ENCODE measurements at regions not wholly inside any gene's neighbourhood (a gene's known extent, or its start where the extent isn't known, plus 50 kb on each side); places are given as distances from the start of the nearest gene placed in this dataset.
"Not testable (repeated sequence)": the region's sequence is repeated elsewhere in the genome, so short reads cannot be mapped to it uniquely, and the experiment has no call there.

DNA sequence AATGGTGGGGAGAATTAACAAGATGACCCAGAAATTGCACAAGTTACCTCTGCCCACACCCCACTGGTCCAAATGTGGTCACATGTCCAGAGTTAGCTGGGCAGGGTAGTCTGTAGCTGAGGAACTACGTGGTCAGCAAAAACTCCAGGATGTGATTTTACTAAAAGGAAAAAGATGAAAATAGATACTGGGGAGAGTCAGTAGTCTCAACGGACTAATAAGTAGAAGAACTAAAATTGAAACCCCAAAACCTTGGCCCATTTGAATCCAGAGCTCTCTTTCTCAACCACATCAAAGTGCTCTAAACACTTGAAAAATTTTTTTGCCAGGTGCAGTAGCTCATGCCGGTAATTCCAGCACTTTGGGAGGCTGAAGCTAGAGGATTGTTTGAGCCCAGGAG is 146.3 kb downstream of the SKIDA1 start:
- no peaks in the 10 kb centered on the region for H3K27me3 ChIP-seq (ENCODE audit: control insufficient read depth, insufficient read depth, low read length)
- H3K27ac ChIP-seq (ENCODE audit: low read length), result no peak overlapping the region
- H3K36me3 ChIP-seq (ENCODE audit: control insufficient read depth, low read depth, low read length), result no peaks in the 10 kb centered on the region
- H3K9ac ChIP-seq (ENCODE audit: low read length), result no peak overlapping the region
- no peaks in the 10 kb centered on the region for H3K4me1 ChIP-seq (ENCODE audit: control insufficient read depth, low read depth, low read length)
- no peak overlapping the region for H3K4me3 ChIP-seq (ENCODE audit: low read length)
- H3K9me3 ChIP-seq (ENCODE audit: control insufficient read depth, low read depth, low read length), result no peaks in the 10 kb centered on the region

DNA sequence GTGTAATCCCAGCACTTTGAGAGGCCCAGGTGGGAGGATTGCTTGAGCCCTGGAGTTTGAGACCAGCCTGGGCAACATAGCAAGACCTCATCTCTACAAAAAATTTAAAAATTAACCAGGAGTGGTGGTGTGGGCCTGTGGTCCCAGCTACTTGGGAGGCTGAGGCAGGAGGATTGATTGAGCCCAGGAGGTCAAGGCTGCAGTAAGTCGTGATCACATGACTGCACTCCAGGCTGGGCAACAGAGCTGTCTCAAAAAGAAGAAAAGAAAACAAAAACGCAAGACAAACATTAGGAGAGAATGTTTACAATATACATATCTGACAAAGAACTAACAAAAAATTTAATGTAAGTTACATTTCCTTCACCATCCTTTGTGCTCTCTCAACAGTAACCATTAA is 150.2 kb downstream of the SKIDA1 start:
- not testable (repeated sequence) for H3K9ac ChIP-seq (ENCODE audit: low read length); H3K27me3 ChIP-seq (ENCODE audit: control insufficient read depth, insufficient read depth, low read length); H3K27ac ChIP-seq (ENCODE audit: low read length); H3K9me3 ChIP-seq (ENCODE audit: control insufficient read depth, low read depth, low read length); H3K4me3 ChIP-seq (ENCODE audit: low read length); H3K4me1 ChIP-seq (ENCODE audit: control insufficient read depth, low read depth, low read length); H3K36me3 ChIP-seq (ENCODE audit: control insufficient read depth, low read depth, low read length)

DNA sequence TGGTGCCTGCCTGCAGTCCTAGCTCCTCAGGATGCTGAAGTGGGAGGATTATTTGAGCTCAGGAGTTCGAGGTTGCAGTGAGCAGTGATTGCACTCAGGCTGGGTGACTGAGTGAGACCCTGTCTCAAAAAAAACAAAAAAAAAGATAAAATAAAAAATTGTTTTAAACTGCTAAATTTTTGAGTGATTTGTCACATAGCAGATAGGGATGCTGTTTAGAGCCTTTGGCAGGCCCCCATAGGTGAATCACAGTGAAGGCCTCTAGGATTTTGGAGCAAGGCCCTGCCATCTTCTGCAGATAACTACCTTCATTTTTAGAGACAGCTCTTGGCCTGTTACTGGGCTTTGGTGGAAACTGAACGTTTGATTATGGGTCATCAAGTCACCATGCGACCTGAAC is 151.6 kb downstream of the SKIDA1 start:
- not testable (repeated sequence) for H3K9me3 ChIP-seq (ENCODE audit: control insufficient read depth, low read depth, low read length); H3K4me3 ChIP-seq (ENCODE audit: low read length); H3K27ac ChIP-seq (ENCODE audit: low read length); H3K27me3 ChIP-seq (ENCODE audit: control insufficient read depth, insufficient read depth, low read length); H3K9ac ChIP-seq (ENCODE audit: low read length); H3K36me3 ChIP-seq (ENCODE audit: control insufficient read depth, low read depth, low read length); H3K4me1 ChIP-seq (ENCODE audit: control insufficient read depth, low read depth, low read length)

DNA sequence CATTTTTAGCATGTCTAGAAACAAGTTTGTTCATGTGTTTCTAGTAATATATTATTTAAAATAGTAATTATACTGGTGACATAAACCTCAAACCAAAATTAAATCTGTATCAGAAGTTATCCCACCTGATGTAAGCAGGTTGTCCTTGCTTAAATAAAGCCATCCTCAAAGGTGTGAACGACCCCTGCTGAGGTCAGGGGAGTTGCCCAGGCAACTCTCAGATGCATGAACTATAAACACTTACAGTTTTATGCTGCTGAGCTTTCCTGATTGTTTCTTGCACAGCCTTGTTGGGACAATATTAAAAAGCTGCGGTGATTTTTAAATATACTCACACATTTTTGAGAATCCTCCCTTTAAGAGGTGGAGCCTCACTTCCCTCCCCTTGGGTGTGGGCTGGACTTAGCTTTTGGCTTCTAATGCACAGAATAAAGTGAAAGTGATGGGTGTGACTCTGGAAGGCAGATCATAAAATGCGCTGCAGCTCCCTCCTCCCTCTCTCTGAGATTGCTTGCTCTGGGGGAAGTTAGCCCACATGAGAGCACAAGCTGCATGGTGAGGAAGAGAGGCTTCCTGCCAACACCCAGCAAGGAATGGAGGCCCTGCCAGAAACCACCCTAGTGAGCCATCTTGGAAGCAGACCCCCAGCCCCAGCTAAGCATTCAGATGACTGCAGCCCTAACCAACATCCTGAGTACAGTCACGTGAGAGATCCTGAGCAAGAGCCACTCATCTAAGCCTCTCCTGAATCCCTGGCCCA is 152.7 kb downstream of the SKIDA1 start:
- no peak overlapping the region for H3K9ac ChIP-seq (ENCODE audit: low read length)
- H3K36me3 ChIP-seq (ENCODE audit: control insufficient read depth, low read depth, low read length), result no peaks in the 10 kb centered on the region
- H3K4me1 ChIP-seq (ENCODE audit: control insufficient read depth, low read depth, low read length), result no peaks in the 10 kb centered on the region
- no peak overlapping the region for H3K4me3 ChIP-seq (ENCODE audit: low read length)
- no peaks in the 10 kb centered on the region for H3K9me3 ChIP-seq (ENCODE audit: control insufficient read depth, low read depth, low read length)
- H3K27me3 ChIP-seq (ENCODE audit: control insufficient read depth, insufficient read depth, low read length), result no peaks in the 10 kb centered on the region
- no peak overlapping the region for H3K27ac ChIP-seq (ENCODE audit: low read length)

DNA sequence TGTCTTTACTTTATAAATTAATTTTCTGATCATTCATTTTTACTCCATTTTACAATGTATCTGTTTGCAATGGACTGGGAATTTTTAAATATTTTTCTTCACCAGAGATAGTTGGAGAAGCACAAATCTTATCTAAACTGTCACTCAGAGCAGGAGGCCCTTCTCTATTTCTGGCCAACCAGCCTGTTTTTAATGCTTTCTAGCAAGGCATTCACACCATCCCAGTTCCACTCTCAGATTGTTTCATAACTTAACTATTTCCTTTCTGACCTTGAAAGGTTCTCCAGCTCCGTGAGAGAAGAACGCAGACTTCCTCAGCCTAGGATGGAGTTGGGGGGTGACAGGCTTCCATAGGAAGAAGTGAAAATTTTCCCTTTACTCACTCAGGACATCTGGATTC is 155.8 kb downstream of the SKIDA1 start:
- H3K9ac ChIP-seq (ENCODE audit: low read length), result no peak overlapping the region
- peaks cover 4% of the 10 kb centered on the region for H3K4me1 ChIP-seq (ENCODE audit: control insufficient read depth, low read depth, low read length)
- no peaks in the 10 kb centered on the region for H3K27me3 ChIP-seq (ENCODE audit: control insufficient read depth, insufficient read depth, low read length)
- no peak overlapping the region for H3K27ac ChIP-seq (ENCODE audit: low read length)
- no peaks in the 10 kb centered on the region for H3K9me3 ChIP-seq (ENCODE audit: control insufficient read depth, low read depth, low read length)
- H3K36me3 ChIP-seq (ENCODE audit: control insufficient read depth, low read depth, low read length), result no peaks in the 10 kb centered on the region
- no peak overlapping the region for H3K4me3 ChIP-seq (ENCODE audit: low read length)

DNA sequence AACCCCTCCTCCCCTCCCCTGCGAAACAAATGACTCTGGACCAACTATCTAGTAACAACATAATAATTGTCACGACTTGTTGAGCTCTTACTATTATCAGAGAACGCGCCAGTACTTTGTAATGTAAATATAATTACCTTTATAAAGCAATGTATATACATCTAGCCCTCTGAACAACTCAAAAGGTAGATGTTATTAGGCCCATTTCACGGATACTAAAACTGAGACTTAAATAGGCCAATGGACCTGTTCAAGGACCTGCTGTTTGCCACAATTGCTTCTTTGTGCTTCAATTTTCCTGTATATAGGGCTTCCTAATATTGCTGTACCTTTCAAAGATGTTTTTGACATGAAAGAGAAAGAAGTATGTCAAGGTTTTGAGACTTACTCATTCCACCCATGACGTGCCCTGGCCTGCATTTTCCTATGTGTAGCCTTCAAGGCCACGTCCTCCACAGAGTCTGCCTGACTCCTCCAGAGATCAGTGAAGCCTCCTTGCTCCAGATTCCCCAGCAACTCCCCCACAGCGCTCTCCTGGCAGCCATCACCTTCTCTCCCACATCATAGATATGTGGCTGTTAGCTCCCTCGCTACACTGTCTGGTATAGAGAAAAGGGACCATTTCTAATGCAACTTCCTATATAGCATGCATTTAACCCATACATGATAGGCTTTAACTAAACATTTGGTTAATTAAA is 156.6 kb downstream of the SKIDA1 start:
- no peak overlapping the region for H3K27ac ChIP-seq (ENCODE audit: low read length)
- no peak overlapping the region for H3K4me3 ChIP-seq (ENCODE audit: low read length)
- H3K9me3 ChIP-seq (ENCODE audit: control insufficient read depth, low read depth, low read length), result no peaks in the 10 kb centered on the region
- peaks cover 12% of the 10 kb centered on the region for H3K4me1 ChIP-seq (ENCODE audit: control insufficient read depth, low read depth, low read length)
- H3K27me3 ChIP-seq (ENCODE audit: control insufficient read depth, insufficient read depth, low read length), result no peaks in the 10 kb centered on the region
- no peaks in the 10 kb centered on the region for H3K36me3 ChIP-seq (ENCODE audit: control insufficient read depth, low read depth, low read length)
- no peak overlapping the region for H3K9ac ChIP-seq (ENCODE audit: low read length)

DNA sequence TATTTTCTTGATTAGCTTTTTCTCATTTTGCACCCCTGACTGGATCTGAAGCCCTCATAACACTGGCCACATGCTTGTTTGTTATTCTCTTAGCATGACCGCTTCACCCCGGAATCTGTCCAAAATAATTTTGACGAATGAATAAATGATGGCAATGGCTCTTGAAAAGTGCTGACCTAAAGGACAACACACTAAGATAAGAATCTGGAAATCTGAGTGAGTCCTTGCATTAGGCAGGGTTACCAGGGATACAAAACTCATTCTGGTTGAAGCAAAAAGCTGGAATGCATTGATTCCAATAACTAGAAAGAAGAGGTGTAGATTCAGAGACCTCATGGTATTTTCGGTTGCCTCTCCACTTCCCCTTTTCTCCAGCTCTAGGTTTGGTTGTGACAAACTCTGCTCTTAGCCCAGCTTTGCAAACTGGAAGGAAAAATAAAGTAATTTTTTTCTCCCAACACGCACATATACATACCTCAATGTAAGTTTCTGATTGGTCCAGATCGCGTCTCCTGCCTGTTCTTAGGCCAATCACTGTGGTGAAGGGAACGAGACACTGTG is 157.4 kb downstream of the SKIDA1 start:
- no peak overlapping the region for H3K27ac ChIP-seq (ENCODE audit: low read length)
- no peak overlapping the region for H3K4me3 ChIP-seq (ENCODE audit: low read length)
- peaks cover 20% of the 10 kb centered on the region for H3K4me1 ChIP-seq (ENCODE audit: control insufficient read depth, low read depth, low read length)
- H3K36me3 ChIP-seq (ENCODE audit: control insufficient read depth, low read depth, low read length), result no peaks in the 10 kb centered on the region
- H3K27me3 ChIP-seq (ENCODE audit: control insufficient read depth, insufficient read depth, low read length), result no peaks in the 10 kb centered on the region
- no peak overlapping the region for H3K9ac ChIP-seq (ENCODE audit: low read length)
- H3K9me3 ChIP-seq (ENCODE audit: control insufficient read depth, low read depth, low read length), result no peaks in the 10 kb centered on the region

DNA sequence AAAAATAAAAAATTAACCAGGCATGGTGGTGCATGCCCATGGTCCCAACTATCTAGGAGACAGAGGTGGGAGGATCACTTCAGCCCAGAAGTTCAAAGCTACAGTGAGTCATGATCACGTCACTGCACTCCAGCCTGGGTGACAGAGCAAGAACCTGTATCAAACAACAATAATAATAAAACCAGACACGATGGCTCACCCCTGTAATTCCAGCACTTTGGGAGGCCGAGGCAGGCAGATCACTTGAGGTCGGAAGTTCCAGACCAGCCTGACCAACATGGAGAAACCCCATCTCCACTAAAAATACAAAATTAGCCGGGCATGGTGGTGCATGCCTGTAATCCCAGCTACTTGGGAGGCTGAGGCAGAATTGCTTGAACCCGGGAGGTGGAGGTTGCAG is 159.4 kb downstream of the SKIDA1 start:
- H3K9me3 ChIP-seq (ENCODE audit: control insufficient read depth, low read depth, low read length); H3K27ac ChIP-seq (ENCODE audit: low read length); H3K4me3 ChIP-seq (ENCODE audit: low read length); H3K36me3 ChIP-seq (ENCODE audit: control insufficient read depth, low read depth, low read length); H3K9ac ChIP-seq (ENCODE audit: low read length); H3K27me3 ChIP-seq (ENCODE audit: control insufficient read depth, insufficient read depth, low read length): not testable (repeated sequence)
- peaks cover 22% of the 10 kb centered on the region for H3K4me1 ChIP-seq (ENCODE audit: control insufficient read depth, low read depth, low read length)

DNA sequence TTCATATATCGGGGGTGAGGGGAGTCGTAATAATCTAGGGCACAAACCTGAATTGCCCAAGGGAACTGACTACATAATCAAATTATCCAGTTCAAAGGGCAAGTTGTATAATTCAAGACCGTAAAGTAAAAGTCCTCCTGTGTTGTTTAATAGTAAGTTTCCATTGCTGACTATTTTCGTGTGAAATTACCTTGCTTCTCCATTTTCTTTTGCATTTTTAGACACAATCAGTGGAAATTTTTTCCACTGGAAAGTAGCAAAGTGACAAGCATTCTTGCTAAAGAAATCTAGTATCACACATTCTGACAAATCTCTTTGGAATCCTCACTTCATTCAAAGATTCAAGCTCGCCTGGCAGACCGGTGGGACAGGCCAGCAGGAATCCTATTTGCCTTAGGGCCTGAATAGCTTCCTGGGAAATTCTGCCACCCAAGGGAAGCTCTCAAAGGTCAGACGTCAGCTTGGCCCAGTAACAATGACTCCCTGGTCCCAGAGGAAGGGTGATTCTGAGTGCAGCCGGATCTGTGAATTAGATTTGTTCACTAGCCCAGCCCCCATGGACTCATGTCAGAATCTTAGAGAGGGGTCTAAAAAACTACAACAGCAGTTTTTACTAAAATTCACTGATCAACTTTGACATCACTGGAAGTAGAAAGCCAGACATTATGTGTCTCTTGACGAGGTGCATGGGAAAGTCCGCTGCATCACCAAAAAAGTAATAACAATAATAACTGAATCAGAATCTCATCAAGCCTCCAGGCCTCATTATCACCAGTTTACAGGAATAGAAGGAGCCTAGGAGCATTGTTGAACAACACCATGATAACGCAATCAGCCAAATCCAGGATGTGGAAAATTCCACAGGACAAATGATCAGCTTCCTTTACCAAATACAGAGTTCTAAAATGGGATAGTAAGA is 161.0 kb downstream of the SKIDA1 start:
- no peak overlapping the region for H3K9ac ChIP-seq (ENCODE audit: low read length)
- H3K27ac ChIP-seq (ENCODE audit: low read length), result peak overlapping the region; percentile 72
- H3K27me3 ChIP-seq (ENCODE audit: control insufficient read depth, insufficient read depth, low read length), result no peaks in the 10 kb centered on the region
- H3K36me3 ChIP-seq (ENCODE audit: control insufficient read depth, low read depth, low read length), result no peaks in the 10 kb centered on the region
- H3K4me3 ChIP-seq (ENCODE audit: low read length), result peak overlapping the region; percentile 5
- H3K9me3 ChIP-seq (ENCODE audit: control insufficient read depth, low read depth, low read length), result no peaks in the 10 kb centered on the region
- peaks cover 22% of the 10 kb centered on the region for H3K4me1 ChIP-seq (ENCODE audit: control insufficient read depth, low read depth, low read length)

DNA sequence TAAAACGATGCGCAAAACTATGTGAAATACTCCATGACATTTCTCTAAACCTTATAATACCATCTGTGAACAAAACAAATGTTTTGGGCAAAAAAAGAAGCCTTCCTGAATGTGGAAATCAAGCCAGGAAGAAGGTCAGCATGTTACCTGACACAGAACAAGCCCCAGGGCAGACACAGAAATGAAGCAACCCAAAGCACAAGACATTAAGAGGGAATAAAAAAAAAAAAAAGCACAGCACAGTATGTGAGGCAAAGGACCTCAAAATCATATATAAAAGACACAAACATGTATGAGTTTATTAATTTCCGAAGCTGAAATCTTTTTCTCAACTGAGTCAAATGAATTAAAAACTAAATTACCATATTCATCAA is 161.8 kb downstream of the SKIDA1 start:
- no peak overlapping the region for H3K9ac ChIP-seq (ENCODE audit: low read length)
- H3K4me1 ChIP-seq (ENCODE audit: control insufficient read depth, low read depth, low read length), result peaks cover 22% of the 10 kb centered on the region
- H3K4me3 ChIP-seq (ENCODE audit: low read length), result peak overlapping the region; percentile 5
- no peaks in the 10 kb centered on the region for H3K36me3 ChIP-seq (ENCODE audit: control insufficient read depth, low read depth, low read length)
- H3K9me3 ChIP-seq (ENCODE audit: control insufficient read depth, low read depth, low read length), result no peaks in the 10 kb centered on the region
- peak overlapping the region; percentile 72 for H3K27ac ChIP-seq (ENCODE audit: low read length)
- no peaks in the 10 kb centered on the region for H3K27me3 ChIP-seq (ENCODE audit: control insufficient read depth, insufficient read depth, low read length)

DNA sequence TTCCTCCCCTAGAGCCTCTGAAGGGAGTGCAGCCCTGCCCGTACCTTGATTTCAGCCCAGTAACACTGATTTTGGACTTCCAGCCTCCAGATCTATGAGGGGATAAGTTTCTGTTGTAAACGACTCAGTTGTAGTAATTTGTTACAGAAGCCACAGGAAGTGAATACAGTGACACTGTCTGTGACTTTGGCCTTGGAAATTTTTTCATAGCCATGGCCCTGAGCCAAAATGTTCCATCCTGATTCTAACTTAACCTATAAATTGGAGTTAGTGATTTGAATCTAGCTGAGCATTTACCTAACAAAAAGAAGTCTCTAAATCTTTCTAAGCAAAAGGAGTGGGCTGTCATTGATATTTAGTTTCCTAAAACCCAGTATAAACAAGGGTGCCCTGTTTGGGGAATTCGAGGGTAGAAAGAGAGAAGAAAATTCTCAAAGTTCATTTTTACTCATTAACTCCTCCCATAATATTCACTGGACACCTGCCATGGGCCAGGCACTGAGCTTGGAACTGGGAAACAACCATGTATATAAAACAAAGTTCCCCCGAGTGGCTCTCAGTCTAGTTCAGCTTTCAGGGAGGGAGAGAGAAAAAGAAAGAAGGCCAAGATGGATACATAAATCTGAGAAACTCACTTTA is 162.3 kb downstream of the SKIDA1 start:
- Histone ChIP-seq H3K27ac (ENCODE audit: low read length) (peak overlapping the region; percentile 51), H3K4me1 (ENCODE audit: control insufficient read depth, low read depth, low read length) (peaks cover 22% of the 10 kb centered on the region), H3K27me3 (ENCODE audit: control insufficient read depth, insufficient read depth, low read length) (no peaks in the 10 kb centered on the region), H3K9ac (ENCODE audit: low read length) (no peak overlapping the region), H3K4me3 (ENCODE audit: low read length) (no peak overlapping the region), H3K9me3 (ENCODE audit: control insufficient read depth, low read depth, low read length) (no peaks in the 10 kb centered on the region), H3K36me3 (ENCODE audit: control insufficient read depth, low read depth, low read length) (no peaks in the 10 kb centered on the region)
